HG03469 (cell line): ENCODE measurements at regions not wholly inside any gene's neighbourhood (a gene's known extent, or its start where the extent isn't known, plus 50 kb on each side); places are given as distances from the start of the nearest gene placed in this dataset.

Experiments
- ATAC-seq: cut with Tn5 transposase; IDR thresholded peaks from one replicate; pipeline ENCODE4 v1.9.1; 2021; ENCODE audit warnings: mild to moderate bottlenecking, moderate library complexity, moderate number of reproducible peaks; ENCODE audit not compliant: unreplicated experiment

- no peak for ATAC-seq
These were observed 583.1 kb upstream of the HS6ST1 start for GRCh38 chr2:128901572-128902391.

GRCh38 chr2:128903637-128904036, 585.0 kb upstream of the HS6ST1 start:
- ATAC-seq, result no peak

GRCh38 chr2:128911276-128911675, 592.6 kb upstream of the HS6ST1 start:
- no peak for ATAC-seq

GRCh38 chr2:128914320-128914719, 595.7 kb upstream of the HS6ST1 start:
- no peak for ATAC-seq

GRCh38 chr2:128921751-128922150, 603.1 kb upstream of the HS6ST1 start:
- ATAC-seq, result no peak

GRCh38 chr2:128922154-128922553, 603.5 kb upstream of the HS6ST1 start:
- ATAC-seq, result no peak

GRCh38 chr2:128925631-128926030, 607.0 kb upstream of the HS6ST1 start:
- no peak for ATAC-seq

- no peak for ATAC-seq
These were observed 611.4 kb upstream of the HS6ST1 start for GRCh38 chr2:128930101-128930500.

- no peak for ATAC-seq
These were observed 621.7 kb upstream of the HS6ST1 start for GRCh38 chr2:128940378-128940777.

GRCh38 chr2:128941751-128942150, 623.1 kb upstream of the HS6ST1 start:
- ATAC-seq, result no peak

- no peak for ATAC-seq
These were observed 630.7 kb upstream of the HS6ST1 start for GRCh38 chr2:128949360-128949759.

- ATAC-seq, result no peak
These were observed 632.1 kb upstream of the HS6ST1 start for GRCh38 chr2:128950758-128951157.

- no peak for ATAC-seq
These were observed 639.6 kb upstream of the HS6ST1 start for GRCh38 chr2:128958241-128958640.

- ATAC-seq, result no peak
These were observed 649.0 kb upstream of the HS6ST1 start for GRCh38 chr2:128967646-128968045.

GRCh38 chr2:128969374-128969773, 650.7 kb upstream of the HS6ST1 start:
- ATAC-seq, result no peak

GRCh38 chr2:128970332-128971116, 651.9 kb upstream of the HS6ST1 start:
- no peak for ATAC-seq

- ATAC-seq, result no peak
These were observed 654.9 kb upstream of the HS6ST1 start for GRCh38 chr2:128973566-128973965.

GRCh38 chr2:128978212-128978611, 659.5 kb upstream of the HS6ST1 start:
- no peak for ATAC-seq

GRCh38 chr2:128979182-128979581, 660.5 kb upstream of the HS6ST1 start:
- ATAC-seq, result no peak

GRCh38 chr2:128980475-128980874, 661.8 kb upstream of the HS6ST1 start:
- no peak for ATAC-seq

GRCh38 chr2:128981353-128981752, 662.7 kb upstream of the HS6ST1 start:
- ATAC-seq, result no peak

- no peak for ATAC-seq
These were observed 663.3 kb upstream of the HS6ST1 start for GRCh38 chr2:128982001-128982400.
